ENCODE measurements at regions not wholly inside any gene's neighbourhood (a gene's known extent, or its start where the extent isn't known, plus 50 kb on each side); places are given as distances from the start of the nearest gene placed in this dataset.

GRCh38 chr15:47332481-47332880 is 384.8 kb upstream of the SEMA6D start:
- no peak overlapping the region for H3K18ac ChIP-seq (ENCODE audit: low read length)
- H3K4ac ChIP-seq (ENCODE audit: low read depth, low read length): no peak overlapping the region
- peak; percentile 53 to 71 for DNase-seq
- H3K27me3 ChIP-seq (ENCODE audit: insufficient read depth, low read length): no peaks in the 10 kb centered on the region
- no peak overlapping the region for H4K91ac ChIP-seq (ENCODE audit: low read depth, low read length)
- no peak overlapping the region for H4K8ac ChIP-seq (ENCODE audit: low read depth, low read length)
- H3K27ac ChIP-seq (ENCODE audit: low read depth, low read length): peak overlapping the region; percentile 61
- H3K9me3 ChIP-seq (ENCODE audit: insufficient read depth, low read depth, low read length): no peaks in the 10 kb centered on the region
- H3K79me1 ChIP-seq (ENCODE audit: low read length): peaks cover 4% of the 10 kb centered on the region
- no CpG with 5 or more reads among the region's 2 CpGs for WGBS (ENCODE audit: extremely low coverage, insufficient coverage, insufficient read length)
- no peak overlapping the region for H2BK120ac ChIP-seq (ENCODE audit: insufficient read depth, low read length, poor library complexity)
- H2AFZ ChIP-seq (ENCODE audit: insufficient read depth, low read length, poor library complexity): no peak overlapping the region
- H3K36me3 ChIP-seq (ENCODE audit: control insufficient read depth in 1 of 2, insufficient read depth in 2 of 2, low read length in 2 of 2): no peaks in the 10 kb centered on the region
- H3K4me1 ChIP-seq (ENCODE audit: control insufficient read depth in 1 of 2, insufficient read depth in 2 of 2, low read length in 2 of 2): peaks cover 13 to 29% of the 10 kb centered on the region in 2 experiments
- no peak overlapping the region for H3K23ac ChIP-seq (ENCODE audit: low read length)
- no peak overlapping the region for H3K9ac ChIP-seq (ENCODE audit: low read length)
- peak overlapping the region; percentile 19 for H3K4me2 ChIP-seq (ENCODE audit: low read length)
- no peak overlapping the region for H4K12ac ChIP-seq (ENCODE audit: low read depth, low read length)
- no peak overlapping the region for H3K4me3 ChIP-seq (ENCODE audit: low read depth, low read length)
- H2BK12ac ChIP-seq (ENCODE audit: low read length): no peak overlapping the region
- H3K79me2 ChIP-seq (ENCODE audit: control insufficient read depth, insufficient read depth, low read length, poor library complexity): no peaks in the 10 kb centered on the region
- H3K14ac ChIP-seq (ENCODE audit: low read length): peak overlapping the region; percentile 14
- no peak overlapping the region for H2BK5ac ChIP-seq (ENCODE audit: low read depth, low read length, poor library complexity)
- H2AK5ac ChIP-seq (ENCODE audit: low read length): no peak overlapping the region

- H2BK120ac ChIP-seq (ENCODE audit: insufficient read depth, low read length, poor library complexity): no peak overlapping the region
- H3K27ac ChIP-seq (ENCODE audit: low read depth, low read length): peak overlapping the region; percentile 64
- H3K4me2 ChIP-seq (ENCODE audit: low read length): peak overlapping the region; percentile 25
- no CpG with 5 or more reads among the region's 5 CpGs for WGBS (ENCODE audit: extremely low coverage, insufficient coverage, insufficient read length)
- H3K4me1 ChIP-seq (ENCODE audit: control insufficient read depth in 1 of 2, insufficient read depth in 2 of 2, low read length in 2 of 2): peaks cover 15 to 33% of the 10 kb centered on the region in 2 experiments
- peaks cover 6% of the 10 kb centered on the region for H3K79me1 ChIP-seq (ENCODE audit: low read length)
- no peak overlapping the region for H3K18ac ChIP-seq (ENCODE audit: low read length)
- H2BK12ac ChIP-seq (ENCODE audit: low read length): no peak overlapping the region
- peak; percentile 22 to 83 for DNase-seq
- H3K14ac ChIP-seq (ENCODE audit: low read length): no peak overlapping the region
- H2AFZ ChIP-seq (ENCODE audit: insufficient read depth, low read length, poor library complexity): no peak overlapping the region
- H3K4ac ChIP-seq (ENCODE audit: low read depth, low read length): no peak overlapping the region
- H3K23ac ChIP-seq (ENCODE audit: low read length): no peak overlapping the region
- H3K79me2 ChIP-seq (ENCODE audit: control insufficient read depth, insufficient read depth, low read length, poor library complexity): no peaks in the 10 kb centered on the region
- no peak overlapping the region for H2AK5ac ChIP-seq (ENCODE audit: low read length)
- H4K8ac ChIP-seq (ENCODE audit: low read depth, low read length): no peak overlapping the region
- H3K36me3 ChIP-seq (ENCODE audit: control insufficient read depth in 1 of 2, insufficient read depth in 2 of 2, low read length in 2 of 2): no peaks in the 10 kb centered on the region
- peak overlapping the region; percentile 61 for H2BK5ac ChIP-seq (ENCODE audit: low read depth, low read length, poor library complexity)
- H4K91ac ChIP-seq (ENCODE audit: low read depth, low read length): no peak overlapping the region
- H3K9me3 ChIP-seq (ENCODE audit: insufficient read depth, low read depth, low read length): no peaks in the 10 kb centered on the region
- H3K9ac ChIP-seq (ENCODE audit: low read length): no peak overlapping the region
- no peak overlapping the region for H4K12ac ChIP-seq (ENCODE audit: low read depth, low read length)
- no peaks in the 10 kb centered on the region for H3K27me3 ChIP-seq (ENCODE audit: insufficient read depth, low read length)
- H3K4me3 ChIP-seq (ENCODE audit: low read depth, low read length): no peak overlapping the region
Observed at GRCh38 chr15:47333734-47334133, 383.6 kb upstream of the SEMA6D start.

- Histone ChIP-seq H3K14ac (ENCODE audit: low read length) (no peak overlapping the region), H3K79me1 (ENCODE audit: low read length) (peaks cover 8% of the 10 kb centered on the region), H3K4me3 (ENCODE audit: low read depth, low read length) (no peak overlapping the region), H2BK12ac (ENCODE audit: low read length) (no peak overlapping the region), H4K91ac (ENCODE audit: low read depth, low read length) (no peak overlapping the region), H3K79me2 (ENCODE audit: control insufficient read depth, insufficient read depth, low read length, poor library complexity) (no peaks in the 10 kb centered on the region), H4K8ac (ENCODE audit: low read depth, low read length) (no peak overlapping the region), H3K18ac (ENCODE audit: low read length) (no peak overlapping the region), H3K9me3 (ENCODE audit: insufficient read depth, low read depth, low read length) (no peaks in the 10 kb centered on the region), H3K36me3 (ENCODE audit: control insufficient read depth in 1 of 2, insufficient read depth in 2 of 2, low read length in 2 of 2) (no peaks in the 10 kb centered on the region), H3K4ac (ENCODE audit: low read depth, low read length) (no peak overlapping the region), H4K12ac (ENCODE audit: low read depth, low read length) (no peak overlapping the region), H2BK5ac (ENCODE audit: low read depth, low read length, poor library complexity) (no peak overlapping the region), H3K9ac (ENCODE audit: low read length) (no peak overlapping the region), H3K27me3 (ENCODE audit: insufficient read depth, low read length) (no peaks in the 10 kb centered on the region), H2AK5ac (ENCODE audit: low read length) (no peak overlapping the region), H2BK120ac (ENCODE audit: insufficient read depth, low read length, poor library complexity) (no peak overlapping the region), H3K23ac (ENCODE audit: low read length) (no peak overlapping the region), H2AFZ (ENCODE audit: insufficient read depth, low read length, poor library complexity) (no peak overlapping the region), H3K4me2 (ENCODE audit: low read length) (no peak overlapping the region), H3K4me1 (ENCODE audit: control insufficient read depth in 1 of 2, insufficient read depth in 2 of 2, low read length in 2 of 2) (peaks cover 23 to 42% of the 10 kb centered on the region in 2 experiments), H3K27ac (ENCODE audit: low read depth, low read length) (no peak overlapping the region)
- DNase-seq: no peak
- no CpG with 5 or more reads among the region's 3 CpGs for WGBS (ENCODE audit: extremely low coverage, insufficient coverage, insufficient read length)
Observed at GRCh38 chr15:47334805-47335535, 382.3 kb upstream of the SEMA6D start.

- Histone ChIP-seq H3K27ac (ENCODE audit: low read depth, low read length) (no peak overlapping the region), H3K27me3 (ENCODE audit: insufficient read depth, low read length) (no peaks in the 10 kb centered on the region), H3K79me2 (ENCODE audit: control insufficient read depth, insufficient read depth, low read length, poor library complexity) (no peaks in the 10 kb centered on the region), H2AK5ac (ENCODE audit: low read length) (no peak overlapping the region), H3K4me2 (ENCODE audit: low read length) (no peak overlapping the region), H3K9me3 (ENCODE audit: insufficient read depth, low read depth, low read length) (no peaks in the 10 kb centered on the region), H2BK120ac (ENCODE audit: insufficient read depth, low read length, poor library complexity) (no peak overlapping the region), H3K4me3 (ENCODE audit: low read depth, low read length) (no peak overlapping the region), H3K9ac (ENCODE audit: low read length) (no peak overlapping the region), H3K4me1 (ENCODE audit: control insufficient read depth in 1 of 2, insufficient read depth in 2 of 2, low read length in 2 of 2) (peaks cover 22 to 40% of the 10 kb centered on the region in 2 experiments), H2BK12ac (ENCODE audit: low read length) (no peak overlapping the region), H3K36me3 (ENCODE audit: control insufficient read depth in 1 of 2, insufficient read depth in 2 of 2, low read length in 2 of 2) (no peaks in the 10 kb centered on the region), H4K12ac (ENCODE audit: low read depth, low read length) (no peak overlapping the region), H3K4ac (ENCODE audit: low read depth, low read length) (no peak overlapping the region), H3K23ac (ENCODE audit: low read length) (no peak overlapping the region), H4K8ac (ENCODE audit: low read depth, low read length) (no peak overlapping the region), H2AFZ (ENCODE audit: insufficient read depth, low read length, poor library complexity) (no peak overlapping the region), H3K79me1 (ENCODE audit: low read length) (peaks cover 6% of the 10 kb centered on the region), H4K91ac (ENCODE audit: low read depth, low read length) (no peak overlapping the region), H3K18ac (ENCODE audit: low read length) (no peak overlapping the region), H3K14ac (ENCODE audit: low read length) (no peak overlapping the region), H2BK5ac (ENCODE audit: low read depth, low read length, poor library complexity) (no peak overlapping the region)
- no CpG with 5 or more reads among the region's 2 CpGs for WGBS (ENCODE audit: extremely low coverage, insufficient coverage, insufficient read length)
- DNase-seq: peak; percentile 67 to 87
Observed at GRCh38 chr15:47337106-47337505, 380.2 kb upstream of the SEMA6D start.
